ENCODE measurements at regions not wholly inside any gene's neighbourhood (a gene's known extent, or its start where the extent isn't known, plus 50 kb on each side); places are given as distances from the start of the nearest gene placed in this dataset.
A peak's percentile ranks its signal among the peaks of the same experiment; 100 is the strongest.
"Not testable (repeated sequence)": the region's sequence is repeated elsewhere in the genome, so short reads cannot be mapped to it uniquely, and the experiment has no call there.

- H3K4me3 ChIP-seq, result no peak overlapping the region
- no peaks in the 10 kb centered on the region for H3K4me1 ChIP-seq
- no peaks in the 10 kb centered on the region for H3K9me3 ChIP-seq (replicated peaks)
- no peaks in the 10 kb centered on the region for H3K27me3 ChIP-seq
- H3K36me3 ChIP-seq, result no peaks in the 10 kb centered on the region
- no peak overlapping the region for H3K27ac ChIP-seq
- DNase-seq, result no peak
These were observed 128.9 kb downstream of the ELOVL4 start for GRCh38 chr6:79818471-79818870.

- Histone ChIP-seq H3K4me1 (no peaks in the 10 kb centered on the region), H3K9me3 (replicated peaks) (no peaks in the 10 kb centered on the region), H3K27ac (no peak overlapping the region), H3K27me3 (no peaks in the 10 kb centered on the region), H3K4me3 (no peak overlapping the region), H3K36me3 (no peaks in the 10 kb centered on the region)
- DNase-seq, result no peak
These were observed 132.4 kb downstream of the ELOVL4 start for GRCh38 chr6:79814940-79815339.

GRCh38 chr6:79813854-79814709 lies 133.3 kb downstream of the ELOVL4 start:
- no peaks in the 10 kb centered on the region for H3K36me3 ChIP-seq
- H3K27ac ChIP-seq, result no peak overlapping the region
- peak; percentile 47 to 77 for DNase-seq
- no peaks in the 10 kb centered on the region for H3K9me3 ChIP-seq (replicated peaks)
- H3K27me3 ChIP-seq, result no peaks in the 10 kb centered on the region
- no peaks in the 10 kb centered on the region for H3K4me1 ChIP-seq
- H3K4me3 ChIP-seq, result no peak overlapping the region

- H3K36me3 ChIP-seq, result no peaks in the 10 kb centered on the region
- H3K27ac ChIP-seq, result no peak overlapping the region
- H3K4me3 ChIP-seq, result no peak overlapping the region
- H3K4me1 ChIP-seq, result no peaks in the 10 kb centered on the region
- no peaks in the 10 kb centered on the region for H3K9me3 ChIP-seq (replicated peaks)
- no peaks in the 10 kb centered on the region for H3K27me3 ChIP-seq
- no peak for DNase-seq
These were observed 134.1 kb downstream of the ELOVL4 start for GRCh38 chr6:79813143-79813850.

- Histone ChIP-seq H3K27me3 (no peaks in the 10 kb centered on the region), H3K4me3 (no peak overlapping the region), H3K4me1 (no peaks in the 10 kb centered on the region), H3K36me3 (no peaks in the 10 kb centered on the region), H3K9me3 (replicated peaks) (no peaks in the 10 kb centered on the region), H3K27ac (no peak overlapping the region)
- no peak for DNase-seq
These were observed 135.2 kb downstream of the ELOVL4 start for GRCh38 chr6:79812195-79812594.

GRCh38 chr6:79810871-79811270 lies 136.5 kb downstream of the ELOVL4 start:
- no peak for DNase-seq
- H3K4me3 ChIP-seq, result no peak overlapping the region
- no peak overlapping the region for H3K27ac ChIP-seq
- H3K36me3 ChIP-seq, result no peaks in the 10 kb centered on the region
- H3K4me1 ChIP-seq, result no peaks in the 10 kb centered on the region
- no peaks in the 10 kb centered on the region for H3K9me3 ChIP-seq (replicated peaks)
- H3K27me3 ChIP-seq, result no peaks in the 10 kb centered on the region

- DNase-seq, result no peak
- no peak overlapping the region for H3K4me3 ChIP-seq
These were observed 137.1 kb downstream of the ELOVL4 start for GRCh38 chr6:79810185-79810705.

GRCh38 chr6:79808921-79809320 lies 138.4 kb downstream of the ELOVL4 start:
- DNase-seq, result no peak

More at GRCh38 chr6:79810185-79810705, 137.1 kb downstream of the ELOVL4 start:
- Histone ChIP-seq H3K27ac (no peak overlapping the region), H3K4me1 (no peaks in the 10 kb centered on the region), H3K36me3 (no peaks in the 10 kb centered on the region), H3K27me3 (no peaks in the 10 kb centered on the region), H3K9me3 (replicated peaks) (no peaks in the 10 kb centered on the region)

GRCh38 chr6:79806661-79807060 lies 140.7 kb downstream of the ELOVL4 start:
- not testable (repeated sequence) for H3K36me3 ChIP-seq; DNase-seq; H3K4me3 ChIP-seq; H3K9me3 ChIP-seq (replicated peaks); H3K27me3 ChIP-seq; H3K4me1 ChIP-seq; H3K27ac ChIP-seq

More at GRCh38 chr6:79808921-79809320, 138.4 kb downstream of the ELOVL4 start:
- Histone ChIP-seq H3K36me3 (no peaks in the 10 kb centered on the region), H3K4me1 (no peaks in the 10 kb centered on the region), H3K27ac (no peak overlapping the region), H3K4me3 (no peak overlapping the region), H3K27me3 (no peaks in the 10 kb centered on the region), H3K9me3 (replicated peaks) (no peaks in the 10 kb centered on the region)

- H3K27me3 ChIP-seq, result no peaks in the 10 kb centered on the region
- H3K4me1 ChIP-seq, result no peaks in the 10 kb centered on the region
- H3K27ac ChIP-seq, result no peak overlapping the region
- DNase-seq, result no peak
- H3K9me3 ChIP-seq (replicated peaks), result no peaks in the 10 kb centered on the region
- no peak overlapping the region for H3K4me3 ChIP-seq
- no peaks in the 10 kb centered on the region for H3K36me3 ChIP-seq
These were observed 142.6 kb downstream of the ELOVL4 start for GRCh38 chr6:79804732-79805131.

- Histone ChIP-seq H3K4me1 (no peaks in the 10 kb centered on the region), H3K36me3 (no peaks in the 10 kb centered on the region), H3K27me3 (no peaks in the 10 kb centered on the region), H3K9me3 (replicated peaks) (no peaks in the 10 kb centered on the region), H3K27ac (no peak overlapping the region), H3K4me3 (no peak overlapping the region)
- DNase-seq, result no peak
These were observed 143.4 kb downstream of the ELOVL4 start for GRCh38 chr6:79803917-79804316.

- Histone ChIP-seq H3K27ac (no peak overlapping the region), H3K36me3 (no peaks in the 10 kb centered on the region), H3K4me3 (no peak overlapping the region), H3K27me3 (no peaks in the 10 kb centered on the region), H3K4me1 (no peaks in the 10 kb centered on the region), H3K9me3 (replicated peaks) (no peaks in the 10 kb centered on the region)
- DNase-seq, result no peak
These were observed 144.6 kb downstream of the ELOVL4 start for GRCh38 chr6:79802657-79803300.

GRCh38 chr6:79801362-79801761 lies 146.0 kb downstream of the ELOVL4 start:
- H3K4me3 ChIP-seq, result no peak overlapping the region
- H3K9me3 ChIP-seq (replicated peaks), result no peaks in the 10 kb centered on the region
- no peaks in the 10 kb centered on the region for H3K36me3 ChIP-seq
- H3K4me1 ChIP-seq, result no peaks in the 10 kb centered on the region
- H3K27ac ChIP-seq, result no peak overlapping the region
- no peaks in the 10 kb centered on the region for H3K27me3 ChIP-seq
- no peak for DNase-seq

GRCh38 chr6:79798841-79799240 lies 148.5 kb downstream of the ELOVL4 start:
- Histone ChIP-seq H3K4me3 (no peak overlapping the region), H3K4me1 (no peaks in the 10 kb centered on the region), H3K27ac (no peak overlapping the region), H3K36me3 (no peaks in the 10 kb centered on the region), H3K9me3 (replicated peaks) (no peaks in the 10 kb centered on the region), H3K27me3 (no peaks in the 10 kb centered on the region)
- DNase-seq, result no peak

GRCh38 chr6:79797912-79798311 lies 149.4 kb downstream of the ELOVL4 start:
- Histone ChIP-seq H3K27ac (no peak overlapping the region), H3K4me1 (no peaks in the 10 kb centered on the region), H3K36me3 (no peaks in the 10 kb centered on the region), H3K4me3 (no peak overlapping the region), H3K27me3 (no peaks in the 10 kb centered on the region), H3K9me3 (replicated peaks) (no peaks in the 10 kb centered on the region)
- DNase-seq, result no peak

All from SJCRH30 (cell line).